Epithelial cell of proximal tubule (primary cell): ENCODE measurements at regions not wholly inside any gene's neighbourhood (a gene's known extent, or its start where the extent isn't known, plus 50 kb on each side); places are given as distances from the start of the nearest gene placed in this dataset.

ENCODE experiments used
- DNase-seq: peaks from one replicate; pipeline ENCODE4 v3.0.0-alpha.2; 2011; ENCODE audit warnings: low read depth
- H3K4me3 ChIP-seq: 2 replicates; pipeline ENCODE4 v1.5.1; 2011; ENCODE audit warnings: low read depth, mild to moderate bottlenecking, low read length
- CTCF ChIP-seq: conservative IDR thresholded peaks from 2 replicates; pipeline ENCODE4 v1.5.1; 2012; ENCODE audit warnings: low read depth, mild to moderate bottlenecking, low read length

- TF ChIP-seq CTCF = no peak
- no peak overlapping the region for H3K4me3 ChIP-seq
- no peak for DNase-seq
Measured at GRCh38 chr13:33624740-33625139, 193.2 kb upstream of the RFC3 start.

GRCh38 chr13:33626407-33626806 is 191.5 kb upstream of the RFC3 start:
- TF ChIP-seq CTCF = no peak
- no peak for DNase-seq
- no peak overlapping the region for H3K4me3 ChIP-seq

GRCh38 chr13:33628662-33629061 is 189.3 kb upstream of the RFC3 start:
- no peak overlapping the region for H3K4me3 ChIP-seq
- DNase-seq = no peak
- TF ChIP-seq CTCF = no peak

GRCh38 chr13:33629605-33630360 is 188.2 kb upstream of the RFC3 start:
- no peak overlapping the region for H3K4me3 ChIP-seq
- DNase-seq = no peak
- TF ChIP-seq CTCF = no peak

- TF ChIP-seq CTCF = no peak
- DNase-seq = no peak
- H3K4me3 ChIP-seq = no peak overlapping the region
Measured at GRCh38 chr13:33633701-33634545, 184.0 kb upstream of the RFC3 start.

GRCh38 chr13:33634546-33634982 is 183.4 kb upstream of the RFC3 start:
- no peak overlapping the region for H3K4me3 ChIP-seq
- TF ChIP-seq CTCF = no peak
- no peak for DNase-seq
